Upper lobe of left lung (tissue), 6 donors: ENCODE measurements at regions not wholly inside any gene's neighbourhood (a gene's known extent, or its start where the extent isn't known, plus 50 kb on each side); places are given as distances from the start of the nearest gene placed in this dataset.
A peak's percentile ranks its signal among the peaks of the same experiment; 100 is the strongest.

Experiments
- ATAC-seq, 2 donors: fragments of 200-7000 bp; cut with Tn5 transposase; one replicate each; pipeline ENCODE4 v1.9.1; 2022; ENCODE audit warnings: mild to moderate bottlenecking in 2 of 2, moderate library complexity in 2 of 2; ENCODE audit not compliant: low FRiP score in 2 of 2
- DNase-seq, 2 donors: peaks; one replicate each; pipeline ENCODE4 v3.0.0-alpha.2; 2019 to 2020
- H3K27ac ChIP-seq, 4 donors: fragments of 200-600 bp; sonication (generic); one replicate each; pipeline ENCODE4 v1.5.1; 2016 to 2019
- H3K27me3 ChIP-seq, 4 donors: fragments of 200-600 bp; sonication (generic); one replicate each; pipeline ENCODE4 v1.5.1; 2017 to 2019
- H3K36me3 ChIP-seq, 4 donors: fragments of 200-600 bp; sonication (generic); one replicate each; pipeline ENCODE4 v1.5.1; 2016 to 2019
- H3K4me1 ChIP-seq, 4 donors: fragments of 200-600 bp; sonication (generic); one replicate each; pipeline ENCODE4 v1.5.1; 2018 to 2019
- H3K4me3 ChIP-seq, 4 donors: fragments of 200-600 bp; sonication (generic); one replicate each; pipeline ENCODE4 v1.5.1; 2017 to 2019; ENCODE audit warnings: mild to moderate bottlenecking in 2 of 4, moderate library complexity in 1 of 4
- H3K9me3 ChIP-seq, 4 donors: fragments of 200-600 bp; sonication (generic); one replicate each; pipeline ENCODE4 v1.5.1; 2018 to 2019
- EP300 ChIP-seq, 4 donors: sonication (generic); formaldehyde crosslinking; IDR thresholded peaks; one replicate each; pipeline ENCODE4 v1.5.1; 2017; ENCODE audit warnings: antibody characterized with exemption in 4 of 4, control low read depth in 2 of 4
- POLR2A ChIP-seq, 4 donors: fragments of 450-650 bp; IDR thresholded peaks; one replicate each; pipeline ENCODE4 v1.5.1; 2016 to 2017; ENCODE audit warnings: antibody characterized with exemption in 4 of 4, mild to moderate bottlenecking in 2 of 4
- POLR2AphosphoS5 ChIP-seq, 2 donors: sonication (generic); formaldehyde crosslinking; IDR thresholded peaks; one replicate each; pipeline ENCODE4 v1.5.1; 2017; ENCODE audit warnings: antibody characterized with exemption in 2 of 2
- WGBS, 2 donors: methylation state at CpG; one replicate each; pipeline ENCODE4 v1.1.5; 2017 to 2018; 5-methylcytosine and 5-hydroxymethylcytosine counted together
- TF ChIP-seq, protein P1 (sequence below), 6 experiments: fragments of 450-650 bp in 4 of 6; fragments of 200-600 bp in 2 of 6; sonication (generic) in 2 of 6; IDR thresholded peaks; one replicate each; pipeline ENCODE4 v1.5.1; 2016 to 2019; ENCODE audit warnings: antibody characterized with exemption in 6 of 6
- donor health status: DM: no; HTN: no; CAD: no; lungs with moderate emphysema.
- donor health status: DM: no; HTN: yes; CAD: no; lungs with severe emphysema.

DNA sequence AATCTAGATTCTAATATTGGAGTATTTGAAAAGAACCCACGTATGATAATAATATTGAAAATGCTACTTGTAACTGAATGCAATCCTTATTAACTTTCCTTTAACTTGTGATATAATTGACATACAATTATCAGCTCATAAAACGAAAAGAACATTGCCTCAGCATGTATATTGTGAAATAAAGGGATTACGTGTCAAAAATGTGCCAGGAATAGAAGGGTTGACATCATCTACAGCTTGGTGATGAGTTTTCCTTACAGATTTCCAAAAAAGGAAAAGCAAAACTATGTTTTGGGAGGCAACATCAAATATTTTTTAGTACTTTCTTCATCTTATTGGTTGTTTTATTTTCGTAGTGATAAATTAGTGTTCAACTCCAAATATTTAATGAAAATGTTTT is 266.0 kb upstream of the PTGER4 start:
- Histone ChIP-seq H3K27me3 (no peaks in the 10 kb centered on the region), H3K27ac (no peak overlapping the region), H3K9me3 (no peaks in the 10 kb centered on the region), H3K4me1 (peaks cover 6 to 20% (median 14%) of the 10 kb centered on the region in 4 donors), H3K4me3 (no peak overlapping the region), H3K36me3 (no peaks in the 10 kb centered on the region)
- 76 to 77% methylated on average over 4 of the region's 4 CpGs for WGBS, 2 donors
- TF ChIP-seq POLR2A (IDR thresholded peaks at IDR 0.05) (no peak), EP300 (IDR thresholded peaks at IDR 0.05) (no peak), POLR2AphosphoS5 (IDR thresholded peaks at IDR 0.05) (no peak)
- TF ChIP-seq, protein P1, sequence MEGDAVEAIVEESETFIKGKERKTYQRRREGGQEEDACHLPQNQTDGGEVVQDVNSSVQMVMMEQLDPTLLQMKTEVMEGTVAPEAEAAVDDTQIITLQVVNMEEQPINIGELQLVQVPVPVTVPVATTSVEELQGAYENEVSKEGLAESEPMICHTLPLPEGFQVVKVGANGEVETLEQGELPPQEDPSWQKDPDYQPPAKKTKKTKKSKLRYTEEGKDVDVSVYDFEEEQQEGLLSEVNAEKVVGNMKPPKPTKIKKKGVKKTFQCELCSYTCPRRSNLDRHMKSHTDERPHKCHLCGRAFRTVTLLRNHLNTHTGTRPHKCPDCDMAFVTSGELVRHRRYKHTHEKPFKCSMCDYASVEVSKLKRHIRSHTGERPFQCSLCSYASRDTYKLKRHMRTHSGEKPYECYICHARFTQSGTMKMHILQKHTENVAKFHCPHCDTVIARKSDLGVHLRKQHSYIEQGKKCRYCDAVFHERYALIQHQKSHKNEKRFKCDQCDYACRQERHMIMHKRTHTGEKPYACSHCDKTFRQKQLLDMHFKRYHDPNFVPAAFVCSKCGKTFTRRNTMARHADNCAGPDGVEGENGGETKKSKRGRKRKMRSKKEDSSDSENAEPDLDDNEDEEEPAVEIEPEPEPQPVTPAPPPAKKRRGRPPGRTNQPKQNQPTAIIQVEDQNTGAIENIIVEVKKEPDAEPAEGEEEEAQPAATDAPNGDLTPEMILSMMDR (IDR thresholded peaks at IDR 0.05), result no peak
- no peak for DNase-seq
- no peak for ATAC-seq

DNA sequence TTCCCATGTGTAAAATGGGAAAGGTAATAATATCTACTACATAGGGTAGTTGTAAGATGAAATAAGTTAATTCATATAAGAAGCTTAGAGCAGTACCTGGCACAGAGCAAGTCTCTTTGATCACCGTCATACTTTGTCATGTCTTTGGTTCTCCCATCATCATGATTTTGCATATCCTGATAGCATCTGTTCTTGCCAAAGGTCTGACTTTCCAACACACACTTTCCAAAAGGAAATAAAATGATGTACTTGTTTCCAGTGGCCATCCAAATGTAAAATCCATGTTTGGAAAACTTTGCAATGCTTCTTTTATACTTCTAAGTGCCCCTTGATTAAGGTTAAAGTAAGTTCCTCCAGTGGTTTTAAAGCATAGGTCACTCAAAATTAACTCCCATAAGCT is 266.9 kb upstream of the PTGER4 start:
- ATAC-seq (no peak), DNase-seq (no peak)
- no peak overlapping the region for H3K4me3 ChIP-seq
- TF ChIP-seq POLR2A (IDR thresholded peaks at IDR 0.05) (no peak), POLR2AphosphoS5 (IDR thresholded peaks at IDR 0.05) (no peak), EP300 (IDR thresholded peaks at IDR 0.05) (no peak)
- TF ChIP-seq, protein P1 (IDR thresholded peaks at IDR 0.05), result no peak
- peaks cover 6 to 20% (median 15%) of the 10 kb centered on the region in 4 donors for H3K4me1 ChIP-seq
- no peaks in the 10 kb centered on the region for H3K36me3 ChIP-seq
- no peaks in the 10 kb centered on the region for H3K27me3 ChIP-seq
- no peak overlapping the region for H3K27ac ChIP-seq
- 84 to 88% methylated on average over 1 of the region's 1 CpG for WGBS, 2 donors
- no peaks in the 10 kb centered on the region for H3K9me3 ChIP-seq

DNA sequence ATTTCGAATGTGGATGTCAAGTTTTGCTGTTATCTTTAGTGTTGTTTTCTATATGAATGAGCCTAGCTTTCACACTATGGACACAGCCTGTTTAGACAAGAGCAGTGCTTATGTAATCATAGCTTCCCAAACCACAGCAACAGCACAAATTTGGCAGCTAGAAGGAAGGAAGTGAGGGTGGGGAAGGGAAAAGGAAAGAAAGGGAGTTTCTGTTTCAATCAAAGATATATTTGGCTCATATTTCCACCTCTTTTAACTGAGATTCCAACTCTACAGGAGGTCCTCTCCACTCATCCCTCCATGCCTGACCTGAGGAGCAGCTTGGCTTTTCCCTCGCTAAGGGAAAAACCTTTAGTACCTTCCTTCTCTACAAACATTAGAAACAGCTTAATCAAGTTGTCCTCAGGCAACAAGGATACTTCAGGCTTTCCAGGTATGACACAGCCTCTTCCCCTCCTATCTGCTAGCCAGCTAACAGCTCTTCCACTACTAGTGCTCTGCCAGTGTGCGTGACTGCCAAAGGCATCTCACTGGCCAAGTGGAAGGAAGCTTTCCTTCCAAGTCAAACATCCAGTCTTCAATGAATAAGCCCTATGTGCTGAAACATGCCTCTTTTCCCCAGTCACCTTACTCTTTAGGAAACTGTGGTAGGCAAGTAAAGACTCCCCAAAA is 268.6 kb upstream of the PTGER4 start:
- 46 to 55% methylated on average over 3 of the region's 3 CpGs for whole genome bisulfite sequencing, 2 donors
- TF ChIP-seq, protein P1 (IDR thresholded peaks at IDR 0.05), result no peak
- TF ChIP-seq POLR2AphosphoS5 (IDR thresholded peaks at IDR 0.05) (peak; percentile 15 to 51), POLR2A (IDR thresholded peaks at IDR 0.05) (no peak), EP300 (IDR thresholded peaks at IDR 0.05) (peak in 1 of 4 donors; percentile 63)
- Histone ChIP-seq H3K27ac (peak overlapping the region; percentile 56 to 74 (median 68)), H3K4me3 (no peak overlapping the region), H3K9me3 (no peaks in the 10 kb centered on the region), H3K4me1 (peaks cover 7 to 29% (median 19%) of the 10 kb centered on the region in 4 donors), H3K36me3 (no peaks in the 10 kb centered on the region), H3K27me3 (no peaks in the 10 kb centered on the region)
- ATAC-seq, result peak in 1 of 2 donors; percentile 83
- no peak for DNase-seq

DNA sequence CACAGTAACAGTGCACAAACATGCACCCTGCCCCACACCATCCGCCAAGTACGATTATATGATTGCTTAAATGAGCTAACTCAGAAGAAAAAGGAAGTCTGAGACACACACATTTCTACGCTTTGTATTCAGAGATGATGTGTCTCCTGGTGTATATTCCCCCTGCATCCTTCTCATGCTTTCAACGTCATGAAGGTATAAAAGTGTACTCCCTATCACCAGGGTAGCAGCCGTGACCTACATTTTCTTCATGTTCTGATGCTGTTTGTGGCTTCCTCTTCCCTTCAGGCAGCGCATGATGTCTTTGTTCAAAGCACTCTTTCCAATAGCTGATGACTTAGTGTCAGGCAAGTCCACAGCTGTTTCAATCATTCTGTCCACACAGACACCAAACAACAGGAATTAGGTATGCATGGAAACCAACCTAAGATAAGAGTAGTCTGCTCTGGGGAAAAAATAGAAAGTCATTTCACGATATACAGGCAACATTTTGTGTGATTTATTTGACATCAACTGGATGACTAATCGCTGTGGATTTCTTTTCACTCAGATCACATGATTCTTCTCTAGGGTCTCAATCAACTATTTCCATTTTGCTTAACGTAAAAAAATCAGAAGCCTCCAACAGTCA is 269.4 kb upstream of the PTGER4 start:
- ATAC-seq (peak; percentile 72 to 79), DNase-seq (peak in 1 of 2 donors; percentile 49)
- H3K9me3 ChIP-seq, result no peaks in the 10 kb centered on the region
- TF ChIP-seq EP300 (IDR thresholded peaks at IDR 0.05) (peak in 2 of 4 donors; percentile 31 to 62), POLR2AphosphoS5 (IDR thresholded peaks at IDR 0.05) (peak in 1 of 2 donors; percentile 34), POLR2A (IDR thresholded peaks at IDR 0.05) (peak in 1 of 4 donors; percentile 33)
- TF ChIP-seq, protein P1 (IDR thresholded peaks at IDR 0.05), result no peak
- H3K4me1 ChIP-seq, result peaks cover 14 to 35% (median 25%) of the 10 kb centered on the region in 4 donors
- H3K27me3 ChIP-seq, result no peaks in the 10 kb centered on the region
- peak overlapping the region; percentile 56 to 74 (median 68) for H3K27ac ChIP-seq
- no peak overlapping the region for H3K4me3 ChIP-seq
- 38 to 40% methylated on average over 9 of the region's 9 CpGs for WGBS, 2 donors
- no peaks in the 10 kb centered on the region for H3K36me3 ChIP-seq
